Panc1 (cell line): ENCODE measurements at regions not wholly inside any gene's neighbourhood (a gene's known extent, or its start where the extent isn't known, plus 50 kb on each side); places are given as distances from the start of the nearest gene placed in this dataset.

Source experiments
- ATAC-seq: fragments of 200-7000 bp; cut with Tn5 transposase; 2 replicates; pipeline ENCODE4 v1.9.1; 2020; ENCODE audit warnings: mild to moderate bottlenecking, moderate library complexity
- BruUV-seq: library from RNA; stranded (reverse); fragments of 400-500 nt; replicated peaks from 2 replicates; lab custom pipeline; 2021; lab: Mats Ljungman, UMichigan
- CTCF ChIA-PET: fragments of 300-600 bp; sonication (Branson Sonifier 250); formaldehyde crosslinking; loops from one replicate; lab custom pipeline; 2022; ENCODE audit warnings: antibody characterized with exemption; lab: Charles Lee
- POLR2A ChIA-PET: fragments of 300-600 bp; sonication (Branson Sonifier 250); formaldehyde crosslinking; loops from one replicate; lab custom pipeline; 2022; ENCODE audit warnings: antibody characterized with exemption; lab: Charles Lee
- DNase-seq: peaks from one replicate; pipeline ENCODE4 v3.0.0-alpha.2; 2010; ENCODE audit warnings: low read depth, low spot score
- H3K27ac ChIP-seq: 2 replicates; pipeline ENCODE4 v1.5.1; 2011; ENCODE audit warnings: mild to moderate bottlenecking, low read length, inconsistent platforms
- H3K27me3 ChIP-seq: fragments of 200-500 bp; sonication (Bioruptor generic); 2 replicates; pipeline ENCODE4 v1.6.0; 2014; ENCODE audit warnings: low read length, inconsistent platforms; ENCODE audit not compliant: control insufficient read depth, insufficient read depth
- H3K36me3 ChIP-seq: fragments of 200-500 bp; sonication (Bioruptor generic); 2 replicates; pipeline ENCODE4 v1.5.1; 2014; ENCODE audit warnings: inconsistent platforms, mild to moderate bottlenecking, low read length, moderate library complexity; ENCODE audit not compliant: control insufficient read depth, insufficient read depth
- H3K4me1 ChIP-seq: 2 replicates; pipeline ENCODE4 v1.5.1; 2011; ENCODE audit warnings: inconsistent platforms, mild to moderate bottlenecking, low read length, moderate library complexity; ENCODE audit not compliant: control insufficient read depth, insufficient read depth
- H3K4me3 ChIP-seq, 2 experiments: 2 replicates each; pipeline ENCODE4 v1.5.1; 2011 to 2012; ENCODE audit warnings: low read depth in 2 of 2, low read length in 2 of 2, mild to moderate bottlenecking in 2 of 2, inconsistent platforms in 1 of 2, moderate library complexity in 1 of 2
- H3K9me3 ChIP-seq: fragments of 200-500 bp; sonication (Bioruptor generic); 2 replicates; pipeline ENCODE4 v1.5.1; 2014; ENCODE audit warnings: low read depth, mild to moderate bottlenecking, inconsistent platforms, low read length, moderate library complexity; ENCODE audit not compliant: control insufficient read depth, insufficient read depth
- POLR2AphosphoS5 ChIP-seq: IDR thresholded peaks from 2 replicates; pipeline ENCODE4 v1.6.1; 2012; ENCODE audit warnings: mild to moderate bottlenecking, low read depth, low read length, moderate library complexity
- SIN3A ChIP-seq: IDR thresholded peaks from 2 replicates; pipeline ENCODE4 v1.6.1; 2012; ENCODE audit warnings: low read depth, mild to moderate bottlenecking, low read length, moderate library complexity, borderline replicate concordance; ENCODE audit not compliant: insufficient read depth
- TCF7L2 ChIP-seq: IDR thresholded peaks from 2 replicates; pipeline ENCODE4 v1.6.1; 2011; ENCODE audit warnings: mild to moderate bottlenecking, low read depth, low read length, inconsistent platforms
- in situ Hi-C: cut with HindIII; loops from 2 replicates; pipeline ENCODE4 v1.10.0; 2016; ENCODE audit warnings: low sequenced_read_pairs, low pct_unique_long_range_greater_than_20kb
- intact Hi-C: fragments of 100-400 bp; cut with micrococcal nuclease; formaldehyde crosslinking; loops from one replicate; pipeline ENCODE4 v1.10.0; 2022; ENCODE audit not compliant: unreplicated experiment
- TF ChIP-seq, protein P1 (sequence below): fragments of 450-650 bp; IDR thresholded peaks from 2 replicates; pipeline ENCODE4 v1.5.1; 2017; ENCODE audit warnings: mild to moderate bottlenecking
- TF ChIP-seq, protein P2 (sequence below), 2 experiments: IDR thresholded peaks; 2 replicates each; pipeline ENCODE4 v1.6.1; 2011 to 2012; ENCODE audit warnings: low read depth in 2 of 2, control low read depth in 1 of 2, low read length in 1 of 2, mild to moderate bottlenecking in 1 of 2, moderate library complexity in 1 of 2; ENCODE audit not compliant: insufficient read depth in 1 of 2

DNA sequence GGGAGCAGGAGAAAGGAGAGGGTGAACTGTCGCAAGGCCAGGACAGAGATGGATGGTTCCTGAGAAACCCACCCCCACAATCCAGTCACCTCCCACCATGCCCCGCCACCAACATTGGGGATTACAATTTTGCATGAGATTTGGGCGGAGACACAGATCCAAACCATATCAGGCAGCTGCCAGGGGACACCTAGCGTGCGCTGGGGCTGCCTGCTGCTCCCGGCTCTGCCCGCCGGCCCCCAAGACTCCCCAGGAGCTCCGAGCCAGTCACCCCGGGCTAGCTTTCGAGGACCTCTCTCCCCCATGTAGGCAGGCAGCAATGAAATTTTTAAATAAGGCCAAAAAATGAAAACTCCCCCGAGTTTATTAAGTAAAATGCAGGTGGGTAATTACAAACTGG is 111.7 kb downstream of the UNCX start:
- BruUV-seq: no TSS peak
- no peak for ATAC-seq
- H3K27me3 ChIP-seq: no peaks in the 10 kb centered on the region
- TF ChIP-seq, protein P1, sequence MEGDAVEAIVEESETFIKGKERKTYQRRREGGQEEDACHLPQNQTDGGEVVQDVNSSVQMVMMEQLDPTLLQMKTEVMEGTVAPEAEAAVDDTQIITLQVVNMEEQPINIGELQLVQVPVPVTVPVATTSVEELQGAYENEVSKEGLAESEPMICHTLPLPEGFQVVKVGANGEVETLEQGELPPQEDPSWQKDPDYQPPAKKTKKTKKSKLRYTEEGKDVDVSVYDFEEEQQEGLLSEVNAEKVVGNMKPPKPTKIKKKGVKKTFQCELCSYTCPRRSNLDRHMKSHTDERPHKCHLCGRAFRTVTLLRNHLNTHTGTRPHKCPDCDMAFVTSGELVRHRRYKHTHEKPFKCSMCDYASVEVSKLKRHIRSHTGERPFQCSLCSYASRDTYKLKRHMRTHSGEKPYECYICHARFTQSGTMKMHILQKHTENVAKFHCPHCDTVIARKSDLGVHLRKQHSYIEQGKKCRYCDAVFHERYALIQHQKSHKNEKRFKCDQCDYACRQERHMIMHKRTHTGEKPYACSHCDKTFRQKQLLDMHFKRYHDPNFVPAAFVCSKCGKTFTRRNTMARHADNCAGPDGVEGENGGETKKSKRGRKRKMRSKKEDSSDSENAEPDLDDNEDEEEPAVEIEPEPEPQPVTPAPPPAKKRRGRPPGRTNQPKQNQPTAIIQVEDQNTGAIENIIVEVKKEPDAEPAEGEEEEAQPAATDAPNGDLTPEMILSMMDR: no peak
- TF ChIP-seq POLR2AphosphoS5 (no peak), SIN3A (no peak)
- CTCF ChIA-PET: no interaction called here
- no peak overlapping the region for H3K27ac ChIP-seq
- no peaks in the 10 kb centered on the region for H3K4me1 ChIP-seq
- H3K36me3 ChIP-seq: no peaks in the 10 kb centered on the region
- intact Hi-C loops: no loop called here
- no peaks in the 10 kb centered on the region for H3K9me3 ChIP-seq
- no peak for DNase-seq
- no peak overlapping the region for H3K4me3 ChIP-seq
- in situ Hi-C loops: no loop called here
- POLR2A ChIA-PET: no interaction called here

DNA sequence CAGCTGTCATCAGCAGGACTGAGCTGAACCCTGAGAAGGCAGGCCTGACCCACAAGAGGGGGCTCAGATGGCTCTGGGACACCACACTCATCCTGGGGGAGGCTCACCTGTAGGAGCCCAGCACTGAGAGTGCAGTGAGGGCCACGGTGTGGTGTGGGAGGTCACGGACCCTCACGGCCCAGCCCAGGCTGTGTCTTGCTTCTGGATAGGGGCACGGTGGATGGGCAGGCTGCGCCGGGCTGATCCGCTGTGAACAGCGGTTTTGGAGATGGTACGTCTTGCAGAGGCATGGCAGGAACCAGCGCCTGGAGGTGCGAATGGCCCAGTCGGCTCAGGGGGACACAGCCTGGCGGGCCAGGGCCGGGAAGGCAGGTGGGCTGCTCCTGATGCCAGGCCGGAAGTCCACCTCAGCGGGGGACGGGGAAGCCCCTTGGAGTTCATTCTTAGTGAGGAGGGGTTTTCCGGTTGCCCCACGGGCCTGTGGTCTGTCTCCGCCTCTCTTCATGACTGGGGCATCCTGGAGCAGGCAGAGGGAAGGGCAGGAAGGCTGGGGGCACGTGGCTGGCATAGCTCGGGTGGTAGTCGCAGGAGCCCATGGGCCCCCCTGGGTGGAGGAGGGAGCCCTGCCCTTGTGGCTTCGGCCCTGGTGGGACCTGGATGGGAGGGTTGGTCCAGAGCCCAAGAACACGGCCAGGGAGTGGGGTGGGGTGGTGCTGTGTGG is 112.5 kb downstream of the UNCX start:
- in situ Hi-C loops (no loop called here), intact Hi-C loops (no loop called here)
- Histone ChIP-seq H3K9me3 (no peaks in the 10 kb centered on the region), H3K27ac (no peak overlapping the region), H3K4me3 (no peak overlapping the region), H3K27me3 (no peaks in the 10 kb centered on the region), H3K4me1 (no peaks in the 10 kb centered on the region), H3K36me3 (no peaks in the 10 kb centered on the region)
- POLR2A ChIA-PET: no interaction called here
- no TSS peak for BruUV-seq
- DNase-seq: no peak
- no peak; the same call in 1 of the 2 replicates for ATAC-seq
- no peak for TF ChIP-seq POLR2AphosphoS5
- TF ChIP-seq, protein P1: no peak
- CTCF ChIA-PET: no interaction called here

DNA sequence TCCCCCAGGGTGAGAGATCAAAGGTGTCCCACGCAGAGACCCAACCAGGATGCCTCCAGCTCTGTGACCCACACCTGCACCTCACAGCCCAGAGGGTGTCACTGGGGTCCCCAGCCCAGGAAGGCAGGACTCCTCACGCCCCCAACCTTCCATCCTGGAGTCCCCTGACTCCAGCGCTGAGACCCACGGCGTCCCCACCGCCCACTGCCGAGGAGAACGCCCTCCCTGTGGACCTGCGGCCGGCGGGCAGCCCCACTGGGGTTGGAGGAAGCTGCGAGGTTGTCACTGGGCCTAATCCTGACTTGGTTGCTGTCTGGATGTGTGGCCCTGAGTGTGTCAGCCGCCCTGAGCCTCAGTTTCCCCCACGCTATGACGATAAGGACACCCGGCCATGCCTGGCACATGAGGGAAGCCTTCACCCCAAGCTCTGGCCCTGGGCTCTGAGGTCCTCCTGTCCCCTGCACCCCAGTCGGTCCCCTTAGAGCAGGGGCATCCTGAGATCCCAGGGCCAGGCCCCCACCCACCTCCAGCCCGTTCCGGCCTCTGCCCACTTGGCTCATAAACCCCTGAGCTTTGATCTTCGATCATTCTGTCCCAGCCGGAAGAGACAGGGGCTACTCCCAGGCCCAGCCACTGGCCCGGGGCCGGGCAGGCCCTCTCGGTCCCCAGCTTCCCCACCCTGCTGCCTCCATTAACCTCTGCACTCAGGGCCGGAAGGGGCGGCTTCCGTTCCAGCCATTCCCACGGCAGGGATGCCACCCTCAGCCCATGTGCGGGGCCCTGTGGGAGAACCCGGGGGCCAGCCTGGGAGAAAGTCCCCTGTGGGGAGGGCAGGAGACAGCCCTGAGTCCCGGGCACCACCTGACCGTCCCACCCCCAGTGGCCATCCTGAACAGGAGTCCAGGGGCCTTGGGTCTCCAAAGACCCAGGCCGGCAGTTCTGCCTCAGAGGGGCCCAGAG is 113.2 kb downstream of the MICALL2 start:
- Histone ChIP-seq H3K4me3 (no peak overlapping the region), H3K27me3 (no peaks in the 10 kb centered on the region), H3K9me3 (no peaks in the 10 kb centered on the region), H3K36me3 (no peaks in the 10 kb centered on the region), H3K4me1 (no peaks in the 10 kb centered on the region), H3K27ac (no peak overlapping the region)
- TF ChIP-seq, protein P1: no peak
- no peak for TF ChIP-seq TCF7L2
- TF ChIP-seq, protein P2, sequence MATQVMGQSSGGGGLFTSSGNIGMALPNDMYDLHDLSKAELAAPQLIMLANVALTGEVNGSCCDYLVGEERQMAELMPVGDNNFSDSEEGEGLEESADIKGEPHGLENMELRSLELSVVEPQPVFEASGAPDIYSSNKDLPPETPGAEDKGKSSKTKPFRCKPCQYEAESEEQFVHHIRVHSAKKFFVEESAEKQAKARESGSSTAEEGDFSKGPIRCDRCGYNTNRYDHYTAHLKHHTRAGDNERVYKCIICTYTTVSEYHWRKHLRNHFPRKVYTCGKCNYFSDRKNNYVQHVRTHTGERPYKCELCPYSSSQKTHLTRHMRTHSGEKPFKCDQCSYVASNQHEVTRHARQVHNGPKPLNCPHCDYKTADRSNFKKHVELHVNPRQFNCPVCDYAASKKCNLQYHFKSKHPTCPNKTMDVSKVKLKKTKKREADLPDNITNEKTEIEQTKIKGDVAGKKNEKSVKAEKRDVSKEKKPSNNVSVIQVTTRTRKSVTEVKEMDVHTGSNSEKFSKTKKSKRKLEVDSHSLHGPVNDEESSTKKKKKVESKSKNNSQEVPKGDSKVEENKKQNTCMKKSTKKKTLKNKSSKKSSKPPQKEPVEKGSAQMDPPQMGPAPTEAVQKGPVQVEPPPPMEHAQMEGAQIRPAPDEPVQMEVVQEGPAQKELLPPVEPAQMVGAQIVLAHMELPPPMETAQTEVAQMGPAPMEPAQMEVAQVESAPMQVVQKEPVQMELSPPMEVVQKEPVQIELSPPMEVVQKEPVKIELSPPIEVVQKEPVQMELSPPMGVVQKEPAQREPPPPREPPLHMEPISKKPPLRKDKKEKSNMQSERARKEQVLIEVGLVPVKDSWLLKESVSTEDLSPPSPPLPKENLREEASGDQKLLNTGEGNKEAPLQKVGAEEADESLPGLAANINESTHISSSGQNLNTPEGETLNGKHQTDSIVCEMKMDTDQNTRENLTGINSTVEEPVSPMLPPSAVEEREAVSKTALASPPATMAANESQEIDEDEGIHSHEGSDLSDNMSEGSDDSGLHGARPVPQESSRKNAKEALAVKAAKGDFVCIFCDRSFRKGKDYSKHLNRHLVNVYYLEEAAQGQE (IDR thresholded peaks at IDR 0.05; ENCODE audit: insufficient read depth in 1 of 2, low read depth in 2 of 2, low read length in 1 of 2): no peak
- TF ChIP-seq SIN3A: no peak
- TF ChIP-seq POLR2AphosphoS5: no peak
- DNase-seq (no peak), ATAC-seq (no peak; the same call in 1 of the 2 replicates)
- ChIA-PET POLR2A (no interaction called here), CTCF (no interaction called here)
- in situ Hi-C loops: no loop called here
- intact Hi-C loops: no loop called here
- no TSS peak for BruUV-seq
